HG03280 (cell line): ENCODE measurements at regions not wholly inside any gene's neighbourhood (a gene's known extent, or its start where the extent isn't known, plus 50 kb on each side); places are given as distances from the start of the nearest gene placed in this dataset.
"Not testable (repeated sequence)": the region's sequence is repeated elsewhere in the genome, so short reads cannot be mapped to it uniquely, and the experiment has no call there.

Experiments
- ATAC-seq: cut with Tn5 transposase; IDR thresholded peaks from one replicate; pipeline ENCODE4 v1.9.1; 2021; ENCODE audit warnings: mild to moderate bottlenecking, moderate library complexity; ENCODE audit not compliant: unreplicated experiment

- ATAC-seq, result no peak
These were observed 1042.1 kb downstream of the TYW1 start for GRCh38 chr7:68038621-68039314.

- no peak for ATAC-seq
These were observed 1044.9 kb downstream of the TYW1 start for GRCh38 chr7:68041554-68041953.

- no peak for ATAC-seq
These were observed 1046.9 kb downstream of the TYW1 start for GRCh38 chr7:68043546-68043945.

- ATAC-seq, result no peak
These were observed 1054.0 kb downstream of the TYW1 start for GRCh38 chr7:68050627-68051026.

- no peak for ATAC-seq
These were observed 1061.4 kb downstream of the TYW1 start for GRCh38 chr7:68058014-68058413.

- no peak for ATAC-seq
These were observed 1066.5 kb downstream of the TYW1 start for GRCh38 chr7:68063171-68063570.

- no peak for ATAC-seq
These were observed 1068.9 kb downstream of the TYW1 start for GRCh38 chr7:68065581-68065980.

GRCh38 chr7:68067845-68068244 lies 1071.2 kb downstream of the TYW1 start:
- no peak for ATAC-seq

GRCh38 chr7:68070992-68071391 lies 1074.4 kb downstream of the TYW1 start:
- ATAC-seq, result no peak

GRCh38 chr7:68073701-68074100 lies 1077.1 kb downstream of the TYW1 start:
- no peak for ATAC-seq

- no peak for ATAC-seq
These were observed 1077.6 kb downstream of the TYW1 start for GRCh38 chr7:68074242-68074641.

GRCh38 chr7:68078157-68078710 lies 1081.6 kb downstream of the TYW1 start:
- no peak for ATAC-seq

- ATAC-seq, result not testable (repeated sequence)
These were observed 1085.7 kb downstream of the TYW1 start for GRCh38 chr7:68082066-68082960.

GRCh38 chr7:68082961-68083657 lies 1086.5 kb downstream of the TYW1 start:
- ATAC-seq, result not testable (repeated sequence)

GRCh38 chr7:68087401-68087800 lies 1090.8 kb downstream of the TYW1 start:
- no peak for ATAC-seq

GRCh38 chr7:68088879-68089278 lies 1092.2 kb downstream of the TYW1 start:
- no peak for ATAC-seq

GRCh38 chr7:68090256-68090655 lies 1093.6 kb downstream of the TYW1 start:
- ATAC-seq, result not testable (repeated sequence)

GRCh38 chr7:68103319-68103718 lies 1106.7 kb downstream of the TYW1 start:
- ATAC-seq, result no peak

GRCh38 chr7:68107261-68107660 lies 1110.6 kb downstream of the TYW1 start:
- ATAC-seq, result no peak

GRCh38 chr7:68107968-68108367 lies 1111.3 kb downstream of the TYW1 start:
- ATAC-seq, result no peak

- ATAC-seq, result no peak
These were observed 1112.7 kb downstream of the TYW1 start for GRCh38 chr7:68109299-68109698.
